Mucosa of stomach (tissue), 1 donor: ENCODE measurements at regions not wholly inside any gene's neighbourhood (a gene's known extent, or its start where the extent isn't known, plus 50 kb on each side); places are given as distances from the start of the nearest gene placed in this dataset.
"Not testable (repeated sequence)": the region's sequence is repeated elsewhere in the genome, so short reads cannot be mapped to it uniquely, and the experiment has no call there.

Experiments used
- H3K27me3 ChIP-seq: one replicate; pipeline ENCODE4 v1.7.0; 2013; ENCODE audit warnings: mild to moderate bottlenecking, low read length; ENCODE audit not compliant: control insufficient read depth, insufficient read depth
- H3K36me3 ChIP-seq: one replicate; pipeline ENCODE4 v1.7.0; 2013; ENCODE audit warnings: low read length; ENCODE audit not compliant: control insufficient read depth, insufficient read depth
- H3K4me1 ChIP-seq: one replicate; pipeline ENCODE4 v1.7.0; 2013; ENCODE audit warnings: mild to moderate bottlenecking, low read length; ENCODE audit not compliant: control insufficient read depth, insufficient read depth
- H3K4me3 ChIP-seq: one replicate; pipeline ENCODE4 v1.7.0; 2013; ENCODE audit warnings: low read length
- H3K9ac ChIP-seq: one replicate; pipeline ENCODE4 v1.7.0; 2013; ENCODE audit warnings: mild to moderate bottlenecking, low read length, moderate library complexity
- H3K9me3 ChIP-seq: one replicate; pipeline ENCODE4 v1.7.0; 2013; ENCODE audit warnings: mild to moderate bottlenecking, low read length, moderate library complexity; ENCODE audit not compliant: control insufficient read depth
- donor health status: Pancreatic carcinoma.

- no peak overlapping the region for H3K4me3 ChIP-seq
- no peak overlapping the region for H3K9ac ChIP-seq
- no peaks in the 10 kb centered on the region for H3K27me3 ChIP-seq
- no peaks in the 10 kb centered on the region for H3K36me3 ChIP-seq
- no peaks in the 10 kb centered on the region for H3K9me3 ChIP-seq
- H3K4me1 ChIP-seq, result no peaks in the 10 kb centered on the region
Measured at GRCh38 chr6:7016226-7016625, 91.5 kb upstream of the RREB1 start.

GRCh38 chr6:7021301-7021700 is 86.5 kb upstream of the RREB1 start:
- H3K9me3 ChIP-seq, result no peaks in the 10 kb centered on the region
- no peak overlapping the region for H3K9ac ChIP-seq
- H3K4me3 ChIP-seq, result no peak overlapping the region
- H3K27me3 ChIP-seq, result no peaks in the 10 kb centered on the region
- H3K36me3 ChIP-seq, result no peaks in the 10 kb centered on the region
- no peaks in the 10 kb centered on the region for H3K4me1 ChIP-seq

GRCh38 chr6:7025861-7026260 is 81.9 kb upstream of the RREB1 start:
- Histone ChIP-seq H3K4me1 (no peaks in the 10 kb centered on the region), H3K9me3 (no peaks in the 10 kb centered on the region), H3K9ac (no peak overlapping the region), H3K36me3 (no peaks in the 10 kb centered on the region), H3K4me3 (no peak overlapping the region), H3K27me3 (no peaks in the 10 kb centered on the region)

GRCh38 chr6:7028963-7029362 is 78.8 kb upstream of the RREB1 start:
- H3K27me3 ChIP-seq, H3K4me1 ChIP-seq, H3K9ac ChIP-seq, H3K36me3 ChIP-seq, H3K9me3 ChIP-seq, H3K4me3 ChIP-seq: not testable (repeated sequence)

- H3K9me3 ChIP-seq, H3K4me3 ChIP-seq, H3K36me3 ChIP-seq, H3K27me3 ChIP-seq, H3K4me1 ChIP-seq, H3K9ac ChIP-seq: not testable (repeated sequence)
Measured at GRCh38 chr6:7030968-7031367, 76.8 kb upstream of the RREB1 start.

- Histone ChIP-seq H3K9ac (no peak overlapping the region), H3K36me3 (no peaks in the 10 kb centered on the region), H3K27me3 (no peaks in the 10 kb centered on the region), H3K4me3 (no peak overlapping the region), H3K4me1 (no peaks in the 10 kb centered on the region), H3K9me3 (no peaks in the 10 kb centered on the region)
Measured at GRCh38 chr6:7033202-7033601, 74.6 kb upstream of the RREB1 start.

GRCh38 chr6:7034055-7034454 is 73.7 kb upstream of the RREB1 start:
- Histone ChIP-seq H3K9me3 (no peaks in the 10 kb centered on the region), H3K4me1 (no peaks in the 10 kb centered on the region), H3K4me3 (no peak overlapping the region), H3K9ac (no peak overlapping the region), H3K27me3 (no peaks in the 10 kb centered on the region), H3K36me3 (no peaks in the 10 kb centered on the region)

GRCh38 chr6:7035837-7036249 is 71.9 kb upstream of the RREB1 start:
- no peaks in the 10 kb centered on the region for H3K27me3 ChIP-seq
- H3K9me3 ChIP-seq, result no peaks in the 10 kb centered on the region
- H3K4me3 ChIP-seq, result no peak overlapping the region
- H3K36me3 ChIP-seq, result no peaks in the 10 kb centered on the region
- H3K9ac ChIP-seq, result no peak overlapping the region
- H3K4me1 ChIP-seq, result no peaks in the 10 kb centered on the region

- Histone ChIP-seq H3K27me3 (no peaks in the 10 kb centered on the region), H3K36me3 (no peaks in the 10 kb centered on the region), H3K4me3 (no peak overlapping the region), H3K4me1 (peaks cover 22% of the 10 kb centered on the region), H3K9ac (no peak overlapping the region), H3K9me3 (no peaks in the 10 kb centered on the region)
Measured at GRCh38 chr6:7041511-7042026, 66.2 kb upstream of the RREB1 start.

- peak overlapping the region; percentile 25 for H3K9ac ChIP-seq
- no peaks in the 10 kb centered on the region for H3K36me3 ChIP-seq
- H3K4me1 ChIP-seq, result peaks cover 22% of the 10 kb centered on the region
- H3K27me3 ChIP-seq, result no peaks in the 10 kb centered on the region
- H3K4me3 ChIP-seq, result no peak overlapping the region
- no peaks in the 10 kb centered on the region for H3K9me3 ChIP-seq
Measured at GRCh38 chr6:7042056-7042653, 65.6 kb upstream of the RREB1 start.

- H3K9ac ChIP-seq, result peak overlapping the region; percentile 25
- no peaks in the 10 kb centered on the region for H3K27me3 ChIP-seq
- peaks cover 22% of the 10 kb centered on the region for H3K4me1 ChIP-seq
- no peaks in the 10 kb centered on the region for H3K36me3 ChIP-seq
- H3K9me3 ChIP-seq, result no peaks in the 10 kb centered on the region
- no peak overlapping the region for H3K4me3 ChIP-seq
Measured at GRCh38 chr6:7042654-7043545, 64.9 kb upstream of the RREB1 start.

GRCh38 chr6:7045331-7045730 is 62.4 kb upstream of the RREB1 start:
- Histone ChIP-seq H3K36me3 (no peaks in the 10 kb centered on the region), H3K9ac (no peak overlapping the region), H3K4me1 (peaks cover 30% of the 10 kb centered on the region), H3K4me3 (no peak overlapping the region), H3K27me3 (no peaks in the 10 kb centered on the region), H3K9me3 (no peaks in the 10 kb centered on the region)
